Stomach (tissue), 4 donors: ENCODE measurements at regions not wholly inside any gene's neighbourhood (a gene's known extent, or its start where the extent isn't known, plus 50 kb on each side); places are given as distances from the start of the nearest gene placed in this dataset.
"Not testable (repeated sequence)": the region's sequence is repeated elsewhere in the genome, so short reads cannot be mapped to it uniquely, and the experiment has no call there.

Source experiments
- CTCF ChIP-seq, 7 experiments: fragments of 450-650 bp in 4 of 7; fragments of 200-600 bp in 3 of 7; sonication (generic) in 3 of 7; IDR thresholded peaks; one replicate each; pipeline ENCODE4 v1.5.1; 2016 to 2019; ENCODE audit warnings: antibody characterized with exemption in 7 of 7, control low read depth in 2 of 7, mild to moderate bottlenecking in 1 of 7
- POLR2AphosphoS5 ChIP-seq, 3 donors: sonication (generic); formaldehyde crosslinking; IDR thresholded peaks; one replicate each; pipeline ENCODE4 v1.6.1; 2016; ENCODE audit warnings: antibody characterized with exemption in 3 of 3

GRCh38 chr2:132347041-132347780 lies 69.4 kb upstream of the GPR39 start:
- not testable (repeated sequence) for TF ChIP-seq CTCF (IDR thresholded peaks at IDR 0.05)
- TF ChIP-seq POLR2AphosphoS5 (IDR thresholded peaks at IDR 0.05) = peak in 1 of 3 donors; percentile 71
